Adrenal gland (tissue), 5 donors: ENCODE measurements at regions not wholly inside any gene's neighbourhood (a gene's known extent, or its start where the extent isn't known, plus 50 kb on each side); places are given as distances from the start of the nearest gene placed in this dataset.

Experiments used
- CTCF ChIP-seq, 6 experiments: fragments of 450-650 bp in 4 of 6; fragments of 200-600 bp in 2 of 6; sonication (generic) in 1 of 6; IDR thresholded peaks; 1 replicate in 5 of 6; 2 replicates in 1 of 6; pipeline versions ENCODE4 v1.5.1 to v1.8.0; 2016 to 2021; ENCODE audit warnings: antibody characterized with exemption in 6 of 6, mild to moderate bottlenecking in 2 of 6, moderate library complexity in 1 of 6
- POLR2A ChIP-seq, 2 donors: fragments of 450-650 bp; IDR thresholded peaks; one replicate each; pipeline ENCODE4 v1.6.1; 2017; ENCODE audit warnings: antibody characterized with exemption in 2 of 2, mild to moderate bottlenecking in 2 of 2, moderate library complexity in 1 of 2
- donor health status: DM: no; HTN: no; CAD: no.

DNA sequence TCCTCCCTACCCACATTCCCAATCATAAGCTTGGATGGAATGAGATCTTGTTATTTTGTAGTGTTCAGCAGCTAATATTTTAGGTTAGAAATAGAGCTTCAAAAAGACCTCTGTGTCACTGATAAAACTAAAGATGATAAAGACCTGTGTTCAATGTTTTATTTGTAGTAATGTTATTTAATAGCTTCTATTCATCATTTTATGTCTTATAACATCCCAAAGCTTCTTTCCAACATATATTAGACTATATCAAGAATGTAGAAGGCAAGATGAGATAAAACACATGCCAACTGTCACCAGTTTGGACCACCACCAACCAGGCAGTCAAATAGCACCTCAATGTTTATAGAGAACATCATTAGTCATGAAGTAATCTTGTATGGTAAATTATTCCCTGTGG, 409.5 kb upstream of the ITGA1 start:
- TF ChIP-seq CTCF (IDR thresholded peaks at IDR 0.05) (no peak), POLR2A (IDR thresholded peaks at IDR 0.05) (no peak)
